GM12875 (cell line): ENCODE measurements at regions not wholly inside any gene's neighbourhood (a gene's known extent, or its start where the extent isn't known, plus 50 kb on each side); places are given as distances from the start of the nearest gene placed in this dataset.

Experiments used
- H3K4me3 ChIP-seq: one replicate; pipeline ENCODE4 v1.5.1; 2011; ENCODE audit warnings: low read depth, low read length, control low read depth
- TF ChIP-seq, protein P1 (sequence below): IDR thresholded peaks from 2 replicates; pipeline ENCODE4 v1.5.1; 2011; ENCODE audit warnings: low read depth, mild to moderate bottlenecking, control low read depth, inconsistent platforms, low read length, moderate library complexity, borderline replicate concordance; ENCODE audit not compliant: insufficient read depth

- TF ChIP-seq, protein P1, sequence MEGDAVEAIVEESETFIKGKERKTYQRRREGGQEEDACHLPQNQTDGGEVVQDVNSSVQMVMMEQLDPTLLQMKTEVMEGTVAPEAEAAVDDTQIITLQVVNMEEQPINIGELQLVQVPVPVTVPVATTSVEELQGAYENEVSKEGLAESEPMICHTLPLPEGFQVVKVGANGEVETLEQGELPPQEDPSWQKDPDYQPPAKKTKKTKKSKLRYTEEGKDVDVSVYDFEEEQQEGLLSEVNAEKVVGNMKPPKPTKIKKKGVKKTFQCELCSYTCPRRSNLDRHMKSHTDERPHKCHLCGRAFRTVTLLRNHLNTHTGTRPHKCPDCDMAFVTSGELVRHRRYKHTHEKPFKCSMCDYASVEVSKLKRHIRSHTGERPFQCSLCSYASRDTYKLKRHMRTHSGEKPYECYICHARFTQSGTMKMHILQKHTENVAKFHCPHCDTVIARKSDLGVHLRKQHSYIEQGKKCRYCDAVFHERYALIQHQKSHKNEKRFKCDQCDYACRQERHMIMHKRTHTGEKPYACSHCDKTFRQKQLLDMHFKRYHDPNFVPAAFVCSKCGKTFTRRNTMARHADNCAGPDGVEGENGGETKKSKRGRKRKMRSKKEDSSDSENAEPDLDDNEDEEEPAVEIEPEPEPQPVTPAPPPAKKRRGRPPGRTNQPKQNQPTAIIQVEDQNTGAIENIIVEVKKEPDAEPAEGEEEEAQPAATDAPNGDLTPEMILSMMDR, result no peak
- H3K4me3 ChIP-seq, result no peak overlapping the region
These were observed 1666.0 kb downstream of the EFNB2 start for GRCh38 chr13:104869501-104869900.

DNA sequence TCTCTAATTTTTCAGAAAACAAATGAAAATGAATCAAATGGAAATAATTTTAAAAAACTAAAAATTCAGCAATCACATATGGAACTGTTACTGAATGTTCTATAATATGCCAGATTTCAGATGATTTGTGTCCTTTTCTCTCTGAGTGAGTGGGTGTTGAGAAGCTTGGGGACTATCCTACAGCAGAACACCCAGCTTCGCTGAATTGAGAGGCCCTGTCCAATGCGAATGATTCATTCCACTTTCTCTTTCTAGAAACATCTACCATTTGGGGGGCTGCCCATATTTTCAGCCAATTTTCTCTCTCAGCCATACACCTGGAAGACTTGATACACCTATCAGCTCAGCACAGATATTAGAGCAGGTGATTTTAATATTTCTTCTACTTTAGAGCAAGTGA, 1666.7 kb downstream of the EFNB2 start:
- no peak overlapping the region for H3K4me3 ChIP-seq
- TF ChIP-seq, protein P1, result no peak

DNA sequence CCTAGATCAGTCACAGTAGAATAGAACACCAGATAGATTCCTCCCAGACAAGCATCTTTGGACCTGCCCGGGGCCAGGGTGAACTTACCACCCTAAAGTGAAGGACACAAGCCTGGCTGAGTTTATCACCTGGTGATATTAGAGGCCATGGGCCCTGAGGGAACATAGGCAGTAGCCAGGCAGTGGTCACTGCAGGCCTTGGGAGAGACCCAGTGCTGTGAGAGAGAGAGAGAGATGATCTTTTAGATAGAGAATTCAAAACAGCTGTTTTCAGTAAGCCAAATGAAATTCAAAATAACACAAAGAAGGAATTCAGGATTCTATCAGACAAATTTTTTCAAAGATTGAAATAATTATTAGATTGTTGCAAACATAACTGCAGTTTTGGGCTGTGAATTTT, 1679.9 kb downstream of the EFNB2 start:
- TF ChIP-seq, protein P1, result no peak
- H3K4me3 ChIP-seq, result no peak overlapping the region

DNA sequence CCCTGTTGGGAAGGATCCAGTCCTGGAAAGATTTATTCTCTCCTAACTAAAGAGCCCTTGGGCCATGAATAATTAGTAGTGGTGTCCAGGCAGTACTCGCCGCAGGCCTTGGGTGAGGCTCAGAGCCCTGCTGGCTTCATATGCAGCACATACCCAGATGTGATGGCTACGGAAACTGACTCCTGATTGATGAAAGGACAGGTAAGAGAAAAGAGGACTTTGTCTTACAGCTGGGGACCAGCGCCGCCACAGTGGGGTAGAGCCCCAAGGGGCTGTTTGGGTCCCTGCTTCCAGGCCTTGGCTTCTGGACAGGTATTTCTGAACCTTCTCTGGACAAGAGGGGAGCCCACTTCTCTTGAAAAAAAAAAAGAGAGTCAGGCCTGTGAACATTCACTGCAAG, 1680.8 kb downstream of the EFNB2 start:
- TF ChIP-seq, protein P1, result no peak
- H3K4me3 ChIP-seq, result no peak overlapping the region

- no peak overlapping the region for H3K4me3 ChIP-seq
- TF ChIP-seq, protein P1, result no peak
These were observed 1681.5 kb downstream of the EFNB2 start for GRCh38 chr13:104854007-104854406.

GRCh38 chr13:104847922-104848321, 1687.5 kb downstream of the EFNB2 start:
- no peak overlapping the region for H3K4me3 ChIP-seq
- TF ChIP-seq, protein P1, result no peak

- no peak overlapping the region for H3K4me3 ChIP-seq
- TF ChIP-seq, protein P1, result no peak
These were observed 1692.1 kb downstream of the EFNB2 start for GRCh38 chr13:104843401-104843800.
